PFSK-1 (cell line): ENCODE measurements at regions not wholly inside any gene's neighbourhood (a gene's known extent, or its start where the extent isn't known, plus 50 kb on each side); places are given as distances from the start of the nearest gene placed in this dataset.

Source experiments
- TAF1 ChIP-seq: IDR thresholded peaks from 2 replicates; pipeline ENCODE4 v1.6.1; 2012; ENCODE audit warnings: low read length, control low read depth, borderline replicate concordance; ENCODE audit not compliant: insufficient read depth
- TF ChIP-seq, protein P1 (sequence below), 2 experiments: IDR thresholded peaks; 2 replicates each; pipeline versions ENCODE4 v1.6.1 to v1.8.0; 2011 to 2012; ENCODE audit warnings: low read depth in 2 of 2, low read length in 2 of 2, control low read depth in 1 of 2, inconsistent platforms in 1 of 2, mild to moderate bottlenecking in 1 of 2, moderate library complexity in 1 of 2; ENCODE audit not compliant: insufficient read depth in 1 of 2

- no peak for TF ChIP-seq TAF1
- TF ChIP-seq, protein P1, sequence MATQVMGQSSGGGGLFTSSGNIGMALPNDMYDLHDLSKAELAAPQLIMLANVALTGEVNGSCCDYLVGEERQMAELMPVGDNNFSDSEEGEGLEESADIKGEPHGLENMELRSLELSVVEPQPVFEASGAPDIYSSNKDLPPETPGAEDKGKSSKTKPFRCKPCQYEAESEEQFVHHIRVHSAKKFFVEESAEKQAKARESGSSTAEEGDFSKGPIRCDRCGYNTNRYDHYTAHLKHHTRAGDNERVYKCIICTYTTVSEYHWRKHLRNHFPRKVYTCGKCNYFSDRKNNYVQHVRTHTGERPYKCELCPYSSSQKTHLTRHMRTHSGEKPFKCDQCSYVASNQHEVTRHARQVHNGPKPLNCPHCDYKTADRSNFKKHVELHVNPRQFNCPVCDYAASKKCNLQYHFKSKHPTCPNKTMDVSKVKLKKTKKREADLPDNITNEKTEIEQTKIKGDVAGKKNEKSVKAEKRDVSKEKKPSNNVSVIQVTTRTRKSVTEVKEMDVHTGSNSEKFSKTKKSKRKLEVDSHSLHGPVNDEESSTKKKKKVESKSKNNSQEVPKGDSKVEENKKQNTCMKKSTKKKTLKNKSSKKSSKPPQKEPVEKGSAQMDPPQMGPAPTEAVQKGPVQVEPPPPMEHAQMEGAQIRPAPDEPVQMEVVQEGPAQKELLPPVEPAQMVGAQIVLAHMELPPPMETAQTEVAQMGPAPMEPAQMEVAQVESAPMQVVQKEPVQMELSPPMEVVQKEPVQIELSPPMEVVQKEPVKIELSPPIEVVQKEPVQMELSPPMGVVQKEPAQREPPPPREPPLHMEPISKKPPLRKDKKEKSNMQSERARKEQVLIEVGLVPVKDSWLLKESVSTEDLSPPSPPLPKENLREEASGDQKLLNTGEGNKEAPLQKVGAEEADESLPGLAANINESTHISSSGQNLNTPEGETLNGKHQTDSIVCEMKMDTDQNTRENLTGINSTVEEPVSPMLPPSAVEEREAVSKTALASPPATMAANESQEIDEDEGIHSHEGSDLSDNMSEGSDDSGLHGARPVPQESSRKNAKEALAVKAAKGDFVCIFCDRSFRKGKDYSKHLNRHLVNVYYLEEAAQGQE (IDR thresholded peaks at IDR 0.05; ENCODE audit: insufficient read depth in 1 of 2, low read depth in 2 of 2, low read length in 2 of 2): no peak
Measured at GRCh38 chr19:14301150-14301549, 80.1 kb upstream of the ADGRE5 start.
